ENCODE measurements at regions not wholly inside any gene's neighbourhood (a gene's known extent, or its start where the extent isn't known, plus 50 kb on each side); places are given as distances from the start of the nearest gene placed in this dataset.

- TF ChIP-seq EGR1 (IDR thresholded peaks at IDR 0.05) (no peak), NFIC (IDR thresholded peaks at IDR 0.05) (no peak), YY1 (IDR thresholded peaks at IDR 0.05; ENCODE audit: low read depth) (no peak), ZBTB7A (IDR thresholded peaks at IDR 0.05; ENCODE audit: low read depth) (no peak), TEAD4 (IDR thresholded peaks at IDR 0.05) (no peak), RAD21 (IDR thresholded peaks at IDR 0.05; ENCODE audit: low read depth) (no peak), REST (IDR thresholded peaks at IDR 0.05; ENCODE audit: low read depth) (no peak), TAF1 (IDR thresholded peaks at IDR 0.05; ENCODE audit: low read depth) (no peak), CREB1 (IDR thresholded peaks at IDR 0.05; ENCODE audit: low read depth) (no peak), FOXM1 (IDR thresholded peaks at IDR 0.05; ENCODE audit: borderline replicate concordance, low read depth) (no peak), EP300 (IDR thresholded peaks at IDR 0.05; ENCODE audit: borderline replicate concordance) (no peak), TCF12 (IDR thresholded peaks at IDR 0.05; ENCODE audit: low read depth) (no peak)
- TF ChIP-seq, protein P1, sequence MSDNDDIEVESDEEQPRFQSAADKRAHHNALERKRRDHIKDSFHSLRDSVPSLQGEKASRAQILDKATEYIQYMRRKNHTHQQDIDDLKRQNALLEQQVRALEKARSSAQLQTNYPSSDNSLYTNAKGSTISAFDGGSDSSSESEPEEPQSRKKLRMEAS (IDR thresholded peaks at IDR 0.05): no peak
- TF ChIP-seq, protein P2, sequence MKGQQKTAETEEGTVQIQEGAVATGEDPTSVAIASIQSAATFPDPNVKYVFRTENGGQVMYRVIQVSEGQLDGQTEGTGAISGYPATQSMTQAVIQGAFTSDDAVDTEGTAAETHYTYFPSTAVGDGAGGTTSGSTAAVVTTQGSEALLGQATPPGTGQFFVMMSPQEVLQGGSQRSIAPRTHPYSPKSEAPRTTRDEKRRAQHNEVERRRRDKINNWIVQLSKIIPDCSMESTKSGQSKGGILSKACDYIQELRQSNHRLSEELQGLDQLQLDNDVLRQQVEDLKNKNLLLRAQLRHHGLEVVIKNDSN (IDR thresholded peaks at IDR 0.05): no peak
These were observed 50.6 kb downstream of the SLIT2 start for GRCh38 chr4:20302336-20302735.

DNA sequence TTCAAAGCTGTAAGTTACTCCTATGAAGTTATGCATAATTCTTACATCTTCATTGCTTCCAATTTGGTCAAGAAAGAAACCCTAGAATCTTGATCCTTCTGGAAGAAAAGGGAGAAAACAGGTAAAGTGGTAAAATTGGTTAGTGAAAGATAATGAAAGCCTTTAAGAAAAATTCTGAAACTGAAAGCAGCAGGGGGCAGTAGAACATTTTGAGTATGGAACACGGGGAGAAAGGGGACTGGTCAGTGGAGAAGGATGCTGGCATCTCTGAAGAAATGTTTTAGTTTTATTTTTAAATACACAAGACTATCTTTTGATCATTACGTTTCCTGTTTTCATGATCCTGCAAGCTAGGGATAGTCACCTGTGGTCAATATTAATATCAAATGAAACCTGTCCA is 54.3 kb downstream of the SLIT2 start:
- TF ChIP-seq FOXM1 (IDR thresholded peaks at IDR 0.05; ENCODE audit: borderline replicate concordance, low read depth): no peak
- peak; percentile 48 for TF ChIP-seq RAD21 (IDR thresholded peaks at IDR 0.05; ENCODE audit: low read depth)

GRCh38 chr4:20311856-20312255 is 60.2 kb downstream of the SLIT2 start:
- TF ChIP-seq CREB1 (IDR thresholded peaks at IDR 0.05; ENCODE audit: low read depth) (no peak), REST (IDR thresholded peaks at IDR 0.05; ENCODE audit: low read depth) (no peak), CEBPB (IDR thresholded peaks at IDR 0.05) (0 out of 2 replicates have a peak, but pooled peaks have one; percentile 14)

DNA sequence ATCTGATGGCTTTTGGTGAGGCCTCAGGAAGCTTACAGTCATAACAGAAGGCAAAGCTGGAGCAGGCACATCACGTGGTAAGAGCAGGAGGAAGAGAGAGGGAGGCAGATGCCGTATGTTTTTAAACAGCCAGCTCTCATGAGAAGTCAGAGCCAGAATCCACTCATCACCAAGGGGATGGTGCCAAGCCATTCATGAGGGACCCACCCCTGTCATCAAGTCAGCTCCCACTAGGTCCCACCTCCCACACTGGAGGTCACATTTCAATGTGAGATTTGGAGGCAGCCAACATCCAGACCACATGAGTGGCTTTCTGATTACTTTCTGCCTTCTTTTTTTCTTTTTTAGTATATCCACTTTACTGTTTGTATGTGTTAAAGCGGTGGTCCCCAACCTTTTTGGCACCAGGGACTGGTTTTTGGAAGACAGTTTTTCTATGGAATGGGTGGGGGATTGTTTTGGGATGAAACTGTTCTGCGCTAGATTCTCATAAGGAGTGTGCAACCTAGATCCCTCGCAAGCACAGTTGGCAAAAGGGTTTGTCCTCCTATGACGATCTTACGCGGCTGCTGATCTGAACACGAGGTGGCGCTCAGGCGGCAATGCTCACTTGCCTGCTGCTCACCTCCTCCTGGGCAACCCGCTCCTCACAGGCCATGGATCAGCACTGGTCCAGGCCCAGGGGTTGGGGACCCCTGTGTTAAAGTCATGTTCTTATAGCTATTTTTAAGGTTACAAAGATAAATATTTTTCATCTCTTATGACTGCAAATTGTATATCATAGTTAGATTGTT is 61.7 kb downstream of the SLIT2 start:
- TF ChIP-seq TEAD4 (IDR thresholded peaks at IDR 0.05) (no peak), YY1 (IDR thresholded peaks at IDR 0.05; ENCODE audit: low read depth) (no peak), NFIC (IDR thresholded peaks at IDR 0.05) (no peak)

GRCh38 chr4:20317424-20317985 is 65.8 kb downstream of the SLIT2 start:
- TF ChIP-seq, protein P1 (IDR thresholded peaks at IDR 0.05): no peak
- TF ChIP-seq ZBTB7A (IDR thresholded peaks at IDR 0.05; ENCODE audit: low read depth) (no peak), CEBPB (IDR thresholded peaks at IDR 0.05) (no peak), EGR1 (IDR thresholded peaks at IDR 0.05) (no peak)
- TF ChIP-seq, protein P2 (IDR thresholded peaks at IDR 0.05): no peak

DNA sequence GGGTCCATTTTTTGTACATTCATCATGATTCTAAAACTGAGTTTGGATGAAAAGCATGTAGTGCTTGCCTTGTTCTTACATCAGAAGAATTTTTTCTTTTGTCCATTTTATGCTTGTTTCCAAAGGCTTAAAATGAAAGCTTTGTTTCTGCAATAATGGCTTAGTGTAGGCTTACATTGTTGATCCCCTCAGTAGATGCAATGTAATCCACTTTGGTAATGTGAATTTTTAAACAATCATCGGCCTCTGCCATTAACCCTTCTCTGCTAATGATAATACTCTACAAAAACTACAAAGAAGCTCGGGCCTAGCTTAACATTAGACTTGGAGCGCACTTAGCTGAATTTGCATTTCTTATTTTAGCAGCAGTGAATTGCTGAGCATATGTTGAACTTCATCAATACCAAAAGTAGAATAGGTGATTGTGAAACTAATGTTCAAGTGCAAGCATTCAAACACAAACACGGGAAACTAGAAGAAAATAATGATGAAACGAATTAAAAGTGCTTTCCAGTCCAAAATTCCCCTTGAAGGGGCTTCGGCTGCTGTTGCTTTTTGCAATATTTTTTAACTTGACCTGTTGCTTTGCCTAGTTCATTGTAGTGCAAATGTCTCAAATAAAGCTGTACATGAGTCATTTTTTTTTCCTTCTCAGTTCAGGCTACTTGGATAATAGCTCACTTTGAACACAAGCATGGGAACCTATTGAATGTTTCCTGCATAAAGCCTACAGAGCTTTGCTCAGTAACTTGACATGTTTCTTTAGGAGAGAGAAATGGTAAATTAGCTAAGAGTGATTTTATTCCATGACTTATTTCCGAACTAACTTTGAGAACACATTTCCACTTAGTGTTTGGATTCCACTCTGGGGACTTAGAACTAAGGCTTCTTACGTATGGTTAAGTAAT is 66.5 kb downstream of the SLIT2 start:
- TF ChIP-seq CREB1 (IDR thresholded peaks at IDR 0.05; ENCODE audit: low read depth): no peak
- no peak for TF ChIP-seq FOXM1 (IDR thresholded peaks at IDR 0.05; ENCODE audit: borderline replicate concordance, low read depth)
- no peak for TF ChIP-seq NFIC (IDR thresholded peaks at IDR 0.05)
- TF ChIP-seq RAD21 (IDR thresholded peaks at IDR 0.05; ENCODE audit: low read depth): no peak
- TF ChIP-seq EGR1 (IDR thresholded peaks at IDR 0.05): no peak
- TF ChIP-seq TEAD4 (IDR thresholded peaks at IDR 0.05): no peak
- no peak for TF ChIP-seq YY1 (IDR thresholded peaks at IDR 0.05; ENCODE audit: low read depth)
- no peak for TF ChIP-seq EP300 (IDR thresholded peaks at IDR 0.05; ENCODE audit: borderline replicate concordance)
- no peak for TF ChIP-seq TCF12 (IDR thresholded peaks at IDR 0.05; ENCODE audit: low read depth)
- no peak for TF ChIP-seq REST (IDR thresholded peaks at IDR 0.05; ENCODE audit: low read depth)
- TF ChIP-seq, protein P1 (IDR thresholded peaks at IDR 0.05): no peak
